ENCODE measurements at regions not wholly inside any gene's neighbourhood (a gene's known extent, or its start where the extent isn't known, plus 50 kb on each side); places are given as distances from the start of the nearest gene placed in this dataset.

- ChIA-PET POLR2A (no interaction called here), CTCF (no interaction called here)
- no peaks in the 10 kb centered on the region for H3K36me3 Mint-ChIP-seq
- TF ChIP-seq MLX (CRISPR knock-in tag; IDR thresholded peaks at IDR 0.05) = no peak
- no peak for TF ChIP-seq HMGXB4 (CRISPR knock-in tag; IDR thresholded peaks at IDR 0.05)
- TF ChIP-seq ZNF232 (CRISPR knock-in tag; IDR thresholded peaks at IDR 0.05) = no peak
- no peak for TF ChIP-seq FOXJ3 (CRISPR knock-in tag; IDR thresholded peaks at IDR 0.05; ENCODE audit: borderline replicate concordance)
- no peak for TF ChIP-seq AR (CRISPR knock-in tag; IDR thresholded peaks at IDR 0.05)
- no peak for TF ChIP-seq ZNF512 (CRISPR knock-in tag; IDR thresholded peaks at IDR 0.05; ENCODE audit: borderline replicate concordance)
- TF ChIP-seq E2F1 (CRISPR knock-in tag; IDR thresholded peaks at IDR 0.05) = no peak
- TF ChIP-seq TCF7 (CRISPR knock-in tag; IDR thresholded peaks at IDR 0.05; ENCODE audit: low read depth) = no peak
- TF ChIP-seq ZNF263 (CRISPR knock-in tag; IDR thresholded peaks at IDR 0.05; ENCODE audit: low read depth) = no peak
- no peak for TF ChIP-seq TEAD1 (CRISPR knock-in tag; IDR thresholded peaks at IDR 0.05)
- no peak for TF ChIP-seq ARID4B (CRISPR knock-in tag; IDR thresholded peaks at IDR 0.05; ENCODE audit: borderline replicate concordance)
- no peak for TF ChIP-seq TEAD4 (CRISPR knock-in tag; IDR thresholded peaks at IDR 0.05)
- no peak for TF ChIP-seq ERG (CRISPR knock-in tag; IDR thresholded peaks at IDR 0.05)
- no peak for ATAC-seq
- no peak overlapping the region for H3K4me3 Mint-ChIP-seq
- no peaks in the 10 kb centered on the region; the same call in 1 of the 2 replicates for H3K27me3 Mint-ChIP-seq (ENCODE audit: low read depth)
- peaks cover 3% of the 10 kb centered on the region; the same call in 1 of the 2 replicates for H3K4me1 Mint-ChIP-seq
- peaks cover 7% of the 10 kb centered on the region for H3K9me3 Mint-ChIP-seq
- no peak for DNase-seq (ENCODE audit: low spot score)
- no peak overlapping the region for H3K27ac Mint-ChIP-seq
Observed at GRCh38 chr3:46090161-46090591, 62.9 kb upstream of the XCR1 start.
